Dermis microvascular lymphatic vessel endothelial cell (primary cell): ENCODE measurements at regions not wholly inside any gene's neighbourhood (a gene's known extent, or its start where the extent isn't known, plus 50 kb on each side); places are given as distances from the start of the nearest gene placed in this dataset.
A peak's percentile ranks its signal among the peaks of the same experiment; 100 is the strongest.

Source experiments
- DNase-seq, 2 donors: peaks; one replicate each; pipeline versions ENCODE4 v3.0.0 to v3.0.0-alpha.2; 2010; ENCODE audit warnings: low read depth in 2 of 2

DNA sequence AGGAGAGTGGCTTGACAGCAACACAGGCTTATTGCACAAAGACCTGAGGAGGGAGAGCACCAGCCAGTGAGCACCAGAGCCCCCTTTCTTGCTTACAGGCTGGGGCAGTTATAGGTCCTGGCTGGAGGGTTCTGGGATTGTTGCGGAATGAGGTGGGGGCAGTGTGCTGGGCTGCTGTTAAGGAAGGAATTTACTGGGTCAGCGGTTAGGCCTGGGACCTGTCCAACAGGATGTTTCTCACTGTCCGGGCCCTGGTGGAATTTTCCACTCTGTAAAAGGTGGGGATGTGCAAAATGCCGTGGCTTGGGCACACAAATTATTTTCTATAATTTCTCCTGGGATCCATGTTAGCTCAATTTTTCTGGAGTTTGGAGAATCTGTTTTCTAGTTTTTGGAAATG, 757.3 kb downstream of the TYW1 start:
- peak; percentile 0 to 2 for DNase-seq

GRCh38 chr7:67754651-67755050, 758.0 kb downstream of the TYW1 start:
- DNase-seq: no peak

DNA sequence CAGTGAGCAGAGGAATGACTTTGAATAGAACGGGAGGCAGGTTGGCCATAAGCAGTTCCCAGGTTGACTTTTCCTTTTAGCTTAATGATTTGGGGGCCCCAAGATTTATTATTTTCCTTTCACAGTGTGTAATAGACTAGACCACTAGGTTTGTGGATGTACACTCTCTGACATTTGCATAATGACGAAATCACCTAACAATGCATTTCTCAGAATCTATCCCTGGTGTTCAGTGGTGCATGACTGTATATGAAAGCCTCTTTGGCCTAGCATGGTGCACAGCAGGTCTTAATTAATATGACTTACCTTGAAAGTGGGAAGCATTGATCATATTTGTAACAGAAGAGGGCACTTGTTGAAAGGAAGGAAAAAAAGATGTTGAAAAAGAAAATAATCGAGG, 761.9 kb downstream of the TYW1 start:
- DNase-seq: no peak

DNA sequence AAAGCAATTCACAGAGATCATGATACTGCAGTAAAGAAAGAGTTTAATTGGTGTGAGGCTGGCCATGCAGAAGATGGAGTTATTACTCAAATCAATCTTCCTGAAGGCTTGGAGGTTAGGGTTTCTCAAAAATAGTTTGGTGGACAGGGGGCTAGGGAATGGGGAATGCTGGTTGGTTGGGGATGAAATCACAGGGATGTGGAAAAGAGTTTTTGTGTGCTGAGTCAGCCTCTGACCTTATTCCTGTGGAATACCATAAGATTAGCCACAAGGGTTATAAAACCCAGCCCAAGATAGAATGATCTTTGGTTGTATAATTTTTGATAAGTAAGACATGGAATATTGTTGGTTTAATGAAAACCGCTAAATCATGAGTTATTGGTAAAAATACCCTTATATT, 764.3 kb downstream of the TYW1 start:
- no peak for DNase-seq

DNA sequence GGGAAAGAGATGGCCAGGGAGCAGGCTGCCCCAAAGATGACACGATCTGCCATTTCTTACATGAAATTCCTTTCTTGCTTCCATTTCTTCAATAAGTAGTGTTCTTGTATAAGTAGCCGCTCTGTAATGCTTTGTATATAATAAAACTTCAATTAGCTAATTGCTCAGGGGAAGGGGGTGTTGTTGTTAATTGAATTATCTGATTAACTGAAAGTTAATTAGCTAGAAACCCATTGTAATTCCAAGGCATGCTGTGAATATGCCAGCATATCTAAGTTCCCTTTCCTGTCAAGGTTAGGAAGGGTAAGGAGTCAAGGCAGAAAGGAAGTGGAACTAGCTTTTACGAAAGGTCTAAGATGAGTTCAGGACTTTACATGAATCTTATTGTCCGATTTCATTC, 765.9 kb downstream of the TYW1 start:
- no peak for DNase-seq

- no peak for DNase-seq
Measured at GRCh38 chr7:67764289-67764688, 767.7 kb downstream of the TYW1 start.

- DNase-seq: no peak
Measured at GRCh38 chr7:67765481-67766175, 769.0 kb downstream of the TYW1 start.

DNA sequence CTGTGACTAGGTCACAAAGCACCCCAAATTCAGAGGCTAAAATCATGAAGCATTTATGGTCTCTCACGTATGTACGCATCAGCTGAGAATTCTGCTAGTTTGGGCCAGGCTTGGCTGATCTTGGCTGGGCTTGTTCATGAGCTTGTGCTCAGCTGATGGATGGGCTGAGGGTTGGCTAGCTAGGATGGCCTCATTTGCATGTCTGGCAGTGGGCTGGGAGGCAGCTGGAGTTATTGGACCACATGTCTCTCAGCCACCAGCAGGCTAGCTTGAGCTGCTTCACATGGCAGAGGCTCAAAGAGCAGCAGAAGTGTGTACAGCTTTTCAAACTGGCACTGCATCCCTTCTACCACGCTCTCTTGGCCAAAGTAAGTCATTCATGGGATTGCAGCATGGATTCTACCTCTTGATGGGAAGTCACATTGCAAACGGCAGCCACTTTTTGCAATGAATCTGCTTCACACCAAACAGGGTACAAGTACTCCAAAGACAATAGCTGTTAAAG, 770.3 kb downstream of the TYW1 start:
- DNase-seq: no peak

DNA sequence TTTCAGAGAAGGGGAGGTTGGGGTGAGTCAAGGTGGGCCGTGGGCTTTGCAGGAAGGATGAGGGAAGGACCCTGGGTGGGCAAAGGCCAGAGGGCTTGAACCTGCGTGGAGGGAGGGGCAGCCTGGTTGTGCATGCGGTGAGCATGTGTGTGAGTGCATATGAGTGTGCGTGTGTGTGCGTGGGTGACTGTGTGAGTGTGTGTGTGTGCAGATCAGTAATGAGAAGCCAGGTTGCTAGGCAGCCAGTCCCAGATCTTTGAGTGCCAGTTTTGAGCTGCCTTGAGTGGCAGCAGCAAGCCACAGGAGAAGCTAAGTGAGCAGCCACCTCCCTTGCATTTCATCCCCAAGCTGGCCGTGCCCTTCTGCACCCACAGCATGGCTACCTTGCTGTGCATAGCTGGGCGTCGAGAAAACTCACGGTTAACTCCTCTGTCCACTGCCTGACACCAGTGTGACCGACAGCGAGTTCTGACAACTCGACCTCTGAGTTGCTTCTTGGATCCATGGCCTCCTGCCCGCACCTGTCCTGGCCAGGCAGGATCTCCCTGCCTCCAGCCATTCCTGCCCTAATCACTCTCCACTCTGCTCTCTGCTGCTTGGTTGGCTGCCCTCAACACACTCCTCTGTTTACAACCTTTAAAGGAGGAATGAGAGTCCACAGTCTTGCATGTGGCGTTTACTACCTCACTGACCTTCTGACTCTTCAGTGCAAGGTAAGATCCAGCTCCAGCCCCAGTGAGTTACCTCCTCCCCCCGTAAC, 775.4 kb downstream of the TYW1 start:
- DNase-seq: no peak

GRCh38 chr7:67773081-67773480, 776.4 kb downstream of the TYW1 start:
- DNase-seq: no peak

DNA sequence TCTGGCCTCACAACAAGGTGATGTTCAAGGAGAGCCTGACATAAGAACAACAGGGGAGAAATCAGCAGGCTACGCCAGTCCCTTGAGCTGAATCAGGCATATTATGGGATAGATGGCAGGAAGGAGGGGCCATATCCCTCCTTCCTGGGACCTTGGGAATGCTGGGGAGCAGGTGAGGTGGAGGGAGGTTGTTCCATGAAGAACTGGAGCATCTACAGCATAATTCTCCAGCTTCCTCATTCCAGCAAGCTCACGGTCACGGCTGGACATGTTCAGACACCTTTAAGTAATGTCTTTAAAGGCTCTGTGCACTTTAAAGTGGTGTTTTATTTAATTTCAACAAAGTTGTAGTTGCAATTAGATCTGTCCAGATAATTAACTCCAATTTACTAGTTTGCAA, 780.5 kb downstream of the TYW1 start:
- DNase-seq: no peak

- no peak for DNase-seq
Measured at GRCh38 chr7:67781841-67782240, 785.2 kb downstream of the TYW1 start.

DNA sequence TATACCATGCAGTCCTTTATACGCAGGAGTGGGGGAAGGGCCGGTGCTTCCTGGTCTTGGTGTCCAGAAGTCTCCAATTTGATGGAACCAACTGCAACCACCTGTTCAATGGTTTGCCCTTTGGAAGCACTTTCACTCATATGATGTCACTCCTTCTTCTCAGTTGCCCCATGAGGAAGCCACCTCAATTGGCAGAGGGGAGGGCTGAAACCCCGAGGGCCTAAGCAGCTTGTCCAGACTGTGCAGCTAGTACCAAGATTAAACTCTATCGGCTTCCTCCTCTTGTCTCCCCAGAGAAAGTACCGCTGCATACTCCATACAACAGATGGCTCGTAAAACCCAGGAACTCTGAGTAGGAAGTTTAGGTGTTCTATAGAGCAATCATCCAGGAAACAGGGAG, 789.4 kb downstream of the TYW1 start:
- no peak for DNase-seq

DNA sequence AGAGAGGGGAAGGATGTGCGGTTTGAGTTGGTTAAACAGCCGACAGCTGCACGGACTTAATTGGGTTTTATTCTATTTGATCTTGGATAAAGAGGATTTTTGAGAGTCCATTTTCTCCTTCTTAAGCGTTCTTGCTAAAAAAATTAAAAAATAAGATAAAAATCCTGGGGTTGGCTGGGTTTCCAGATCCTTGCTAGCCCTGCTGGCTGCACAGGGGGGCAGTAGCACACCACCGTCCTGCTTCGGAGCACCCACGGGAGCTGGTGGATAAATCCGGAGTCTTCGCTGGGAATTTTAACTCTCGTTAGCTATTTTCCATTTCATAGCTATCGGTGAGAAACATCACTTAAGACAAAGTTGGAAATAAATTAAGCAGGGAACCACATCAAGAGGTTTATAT, 792.0 kb downstream of the TYW1 start:
- no peak for DNase-seq

- DNase-seq: no peak
Measured at GRCh38 chr7:67791918-67792317, 795.3 kb downstream of the TYW1 start.

DNA sequence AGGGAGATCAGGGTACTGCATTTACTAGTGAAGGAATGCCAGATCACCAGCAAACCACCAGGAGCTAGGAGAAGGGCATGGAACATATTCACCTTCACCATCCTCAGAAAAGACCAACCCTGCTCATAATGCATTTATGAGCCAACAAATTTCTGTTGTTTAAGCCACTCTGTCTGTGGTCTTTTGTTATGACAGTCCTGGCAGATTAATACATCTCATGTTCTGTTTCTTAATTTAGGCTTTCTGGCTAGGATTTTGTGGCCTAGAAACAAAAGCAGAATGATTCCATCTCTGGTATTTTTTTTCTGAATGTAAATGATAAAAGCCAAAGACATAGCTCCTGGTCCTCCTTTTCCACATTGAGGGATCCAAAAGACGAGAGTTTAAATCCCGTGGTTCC, 797.9 kb downstream of the TYW1 start:
- no peak for DNase-seq

DNA sequence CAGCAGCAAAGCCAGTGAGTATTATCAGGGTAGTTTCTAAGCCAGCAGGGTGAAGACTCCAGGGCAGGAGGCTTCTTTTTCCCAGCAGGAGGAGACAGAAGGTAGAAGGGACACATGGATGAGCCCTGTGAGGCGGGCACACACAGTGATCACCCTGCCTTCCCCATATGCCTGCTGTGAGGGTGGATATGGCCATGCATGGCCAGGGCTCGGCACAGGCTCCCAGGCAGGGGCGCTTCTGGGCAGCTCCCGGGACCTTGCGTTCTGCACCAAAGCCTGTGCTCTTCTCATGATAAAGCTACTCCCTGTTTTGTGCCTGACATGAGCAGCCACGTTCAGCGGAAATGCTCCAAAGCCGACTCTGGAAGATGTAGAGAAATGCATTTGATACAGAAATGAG, 807.2 kb downstream of the TYW1 start:
- DNase-seq: no peak

DNA sequence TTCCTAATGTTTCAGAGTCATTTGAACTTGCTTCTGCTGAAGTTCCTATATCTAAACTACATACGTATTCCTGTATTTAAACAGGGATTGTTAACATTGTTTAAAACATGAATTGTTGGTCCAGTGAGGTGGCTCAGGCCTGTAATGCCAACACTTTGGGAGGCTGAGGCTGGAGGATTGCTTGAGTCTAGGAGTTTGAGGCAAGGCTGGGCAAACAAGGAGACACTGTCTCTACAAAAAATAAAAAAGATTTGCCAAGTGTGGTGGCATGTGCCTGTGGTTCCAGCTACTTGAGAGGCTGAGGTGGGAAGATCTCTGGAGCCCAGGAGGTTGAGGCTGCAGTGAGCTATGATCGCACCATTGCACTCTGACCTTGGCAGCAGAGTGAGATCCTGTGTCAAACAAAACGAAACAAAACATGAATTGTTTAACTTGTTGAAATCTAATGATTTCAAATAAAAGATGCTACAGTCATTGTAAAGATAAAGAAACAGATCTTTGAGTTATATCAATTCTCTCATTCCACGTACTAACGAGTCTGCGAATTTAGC, 809.4 kb downstream of the TYW1 start:
- no peak for DNase-seq

GRCh38 chr7:67807826-67808225, 811.2 kb downstream of the TYW1 start:
- DNase-seq: no peak

- DNase-seq: no peak
Measured at GRCh38 chr7:67809586-67809985, 813.0 kb downstream of the TYW1 start.

DNA sequence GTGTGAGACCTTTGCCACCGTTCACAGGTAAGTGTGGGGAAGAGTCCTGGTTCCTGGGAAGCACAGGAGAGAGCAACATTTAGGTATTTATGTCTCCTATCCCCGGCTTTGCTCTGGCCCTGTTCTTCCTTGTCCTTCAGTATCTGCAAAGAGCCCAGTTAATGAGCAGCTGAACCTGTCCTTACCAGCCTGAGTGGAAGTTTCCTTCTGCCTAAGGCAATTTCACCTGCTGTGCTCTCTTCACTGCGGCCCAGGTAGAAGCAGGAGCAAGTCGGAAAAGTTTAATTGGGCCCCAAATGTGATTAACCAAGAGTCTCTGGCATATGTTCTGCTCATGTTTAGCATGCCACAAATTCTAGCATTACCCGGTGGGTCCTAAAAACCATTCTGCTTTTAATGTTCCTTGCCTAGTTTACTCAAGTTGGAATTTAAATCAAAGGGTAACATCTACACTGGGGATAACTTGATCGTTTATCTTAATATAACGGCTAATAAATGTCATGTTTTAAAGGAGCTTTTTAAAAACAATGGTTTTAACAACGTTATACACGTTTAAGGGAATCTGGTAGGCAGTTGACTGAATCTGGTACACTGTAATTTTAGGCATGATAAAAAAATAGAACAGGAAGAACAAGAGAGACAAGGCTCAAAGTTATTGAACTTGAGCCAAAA, 817.1 kb downstream of the TYW1 start:
- no peak for DNase-seq

- DNase-seq: no peak
Measured at GRCh38 chr7:67817481-67817880, 820.8 kb downstream of the TYW1 start.
